ENCODE measurements at regions not wholly inside any gene's neighbourhood (a gene's known extent, or its start where the extent isn't known, plus 50 kb on each side); places are given as distances from the start of the nearest gene placed in this dataset.

DNA sequence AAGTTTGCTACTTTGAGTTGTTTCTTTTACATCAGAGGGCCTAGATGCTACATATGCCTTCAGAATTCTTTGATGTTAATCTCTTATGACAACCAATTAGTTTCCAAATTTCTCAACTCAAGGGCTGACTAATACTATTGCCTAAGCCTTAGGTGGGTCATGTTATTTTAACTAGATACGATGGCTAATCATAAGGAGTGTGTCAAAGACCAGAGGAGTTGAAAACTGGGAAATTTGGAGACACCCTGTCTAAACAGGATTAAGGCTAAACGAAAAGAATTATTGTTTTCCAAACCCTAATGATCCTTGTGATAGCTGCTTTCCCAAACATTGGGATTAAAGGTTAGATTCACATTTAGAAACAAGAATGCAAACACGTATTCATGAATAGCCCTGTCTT is 228.5 kb downstream of the PCDH7 start:
- Histone ChIP-seq H3K4me3 (ENCODE audit: low read depth, low read length) (no peak overlapping the region), H3K27me3 (ENCODE audit: control insufficient read depth, insufficient read depth, low read length) (no peaks in the 10 kb centered on the region), H3K9ac (ENCODE audit: low read depth, low read length) (no peak overlapping the region), H3K36me3 (ENCODE audit: control insufficient read depth, insufficient read depth, low read length) (no peaks in the 10 kb centered on the region), H3K4me1 (ENCODE audit: control insufficient read depth, insufficient read depth, low read length) (no peaks in the 10 kb centered on the region), H3K9me3 (ENCODE audit: control insufficient read depth, insufficient read depth, low read length) (no peaks in the 10 kb centered on the region)

DNA sequence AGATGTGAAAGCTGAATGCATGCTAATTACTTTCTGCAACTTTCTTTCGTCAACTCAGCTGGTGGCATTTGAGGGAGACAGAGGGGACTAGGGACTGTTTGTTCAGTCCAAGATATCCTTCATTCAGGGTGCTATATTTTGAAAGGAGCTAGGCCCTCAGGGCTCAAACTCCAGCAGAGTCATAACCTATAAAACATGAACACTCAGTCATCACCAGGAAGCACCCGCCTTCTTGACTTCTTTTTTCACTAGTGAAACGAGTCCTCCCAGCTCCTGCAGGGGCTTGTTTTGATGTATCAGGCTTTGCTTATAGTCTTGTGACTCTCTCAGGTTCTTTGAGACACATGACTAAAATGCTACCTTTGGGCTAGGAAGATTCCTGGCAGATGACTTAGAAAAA is 230.6 kb downstream of the PCDH7 start:
- no peaks in the 10 kb centered on the region for H3K27me3 ChIP-seq (ENCODE audit: control insufficient read depth, insufficient read depth, low read length)
- no peak overlapping the region for H3K4me3 ChIP-seq (ENCODE audit: low read depth, low read length)
- no peaks in the 10 kb centered on the region for H3K4me1 ChIP-seq (ENCODE audit: control insufficient read depth, insufficient read depth, low read length)
- H3K9me3 ChIP-seq (ENCODE audit: control insufficient read depth, insufficient read depth, low read length): no peaks in the 10 kb centered on the region
- H3K9ac ChIP-seq (ENCODE audit: low read depth, low read length): no peak overlapping the region
- no peaks in the 10 kb centered on the region for H3K36me3 ChIP-seq (ENCODE audit: control insufficient read depth, insufficient read depth, low read length)

- H3K9ac ChIP-seq (ENCODE audit: low read depth, low read length): no peak overlapping the region
- no peaks in the 10 kb centered on the region for H3K4me1 ChIP-seq (ENCODE audit: control insufficient read depth, insufficient read depth, low read length)
These were observed 232.5 kb downstream of the PCDH7 start for GRCh38 chr4:30952526-30953219.

GRCh38 chr4:30953799-30954198 is 233.6 kb downstream of the PCDH7 start:
- Histone ChIP-seq H3K4me1 (ENCODE audit: control insufficient read depth, insufficient read depth, low read length) (no peaks in the 10 kb centered on the region), H3K9me3 (ENCODE audit: control insufficient read depth, insufficient read depth, low read length) (no peaks in the 10 kb centered on the region), H3K36me3 (ENCODE audit: control insufficient read depth, insufficient read depth, low read length) (no peaks in the 10 kb centered on the region)

More at GRCh38 chr4:30952526-30953219, 232.5 kb downstream of the PCDH7 start:
- no peak overlapping the region for H3K4me3 ChIP-seq (ENCODE audit: low read depth, low read length)
- H3K9me3 ChIP-seq (ENCODE audit: control insufficient read depth, insufficient read depth, low read length): no peaks in the 10 kb centered on the region
- no peaks in the 10 kb centered on the region for H3K36me3 ChIP-seq (ENCODE audit: control insufficient read depth, insufficient read depth, low read length)
- H3K27me3 ChIP-seq (ENCODE audit: control insufficient read depth, insufficient read depth, low read length): no peaks in the 10 kb centered on the region

GRCh38 chr4:30956916-30957315 is 236.7 kb downstream of the PCDH7 start:
- Histone ChIP-seq H3K9ac (ENCODE audit: low read depth, low read length) (no peak overlapping the region), H3K4me3 (ENCODE audit: low read depth, low read length) (no peak overlapping the region), H3K36me3 (ENCODE audit: control insufficient read depth, insufficient read depth, low read length) (no peaks in the 10 kb centered on the region), H3K9me3 (ENCODE audit: control insufficient read depth, insufficient read depth, low read length) (no peaks in the 10 kb centered on the region), H3K27me3 (ENCODE audit: control insufficient read depth, insufficient read depth, low read length) (no peaks in the 10 kb centered on the region), H3K4me1 (ENCODE audit: control insufficient read depth, insufficient read depth, low read length) (no peaks in the 10 kb centered on the region)

More at GRCh38 chr4:30953799-30954198, 233.6 kb downstream of the PCDH7 start:
- H3K27me3 ChIP-seq (ENCODE audit: control insufficient read depth, insufficient read depth, low read length): no peaks in the 10 kb centered on the region
- H3K4me3 ChIP-seq (ENCODE audit: low read depth, low read length): no peak overlapping the region
- H3K9ac ChIP-seq (ENCODE audit: low read depth, low read length): no peak overlapping the region

GRCh38 chr4:30957706-30958105 is 237.5 kb downstream of the PCDH7 start:
- Histone ChIP-seq H3K4me3 (ENCODE audit: low read depth, low read length) (no peak overlapping the region), H3K4me1 (ENCODE audit: control insufficient read depth, insufficient read depth, low read length) (no peaks in the 10 kb centered on the region), H3K27me3 (ENCODE audit: control insufficient read depth, insufficient read depth, low read length) (no peaks in the 10 kb centered on the region), H3K9ac (ENCODE audit: low read depth, low read length) (no peak overlapping the region), H3K36me3 (ENCODE audit: control insufficient read depth, insufficient read depth, low read length) (no peaks in the 10 kb centered on the region), H3K9me3 (ENCODE audit: control insufficient read depth, insufficient read depth, low read length) (no peaks in the 10 kb centered on the region)

DNA sequence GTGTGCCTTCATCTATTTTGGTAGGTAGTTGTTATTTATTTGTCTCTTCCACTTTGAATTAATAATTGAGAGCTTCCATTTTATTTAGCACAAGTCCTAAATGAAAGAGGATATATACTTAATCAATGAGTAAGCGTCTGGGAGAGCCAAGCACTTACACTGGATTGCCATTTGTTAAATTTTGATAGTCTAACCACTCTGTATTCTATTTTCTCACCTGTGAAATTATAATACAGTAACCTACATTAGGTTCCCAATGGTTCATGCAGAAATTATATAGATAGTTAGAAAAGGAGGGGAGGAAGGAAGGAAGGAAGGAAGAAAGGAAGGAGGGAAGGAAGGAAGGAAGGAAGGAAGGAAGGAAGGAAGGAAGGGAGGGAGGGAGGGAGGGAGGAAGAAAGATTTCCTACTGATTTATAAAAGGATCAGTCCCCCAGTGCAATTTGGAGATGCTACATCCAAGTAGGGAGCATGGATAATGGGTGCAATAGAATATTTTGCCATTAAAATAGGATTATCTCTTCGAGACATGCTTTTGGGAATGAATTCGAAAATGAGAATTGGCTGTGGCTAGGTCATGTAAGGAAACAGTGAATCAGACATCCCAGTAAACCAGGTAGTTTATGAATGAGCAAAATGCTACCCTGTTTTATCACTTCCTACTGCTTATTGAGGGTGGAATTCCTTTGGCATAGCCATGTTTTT is 239.8 kb downstream of the PCDH7 start:
- Histone ChIP-seq H3K9me3 (ENCODE audit: control insufficient read depth, insufficient read depth, low read length) (no peaks in the 10 kb centered on the region), H3K36me3 (ENCODE audit: control insufficient read depth, insufficient read depth, low read length) (no peaks in the 10 kb centered on the region), H3K9ac (ENCODE audit: low read depth, low read length) (no peak overlapping the region), H3K27me3 (ENCODE audit: control insufficient read depth, insufficient read depth, low read length) (no peaks in the 10 kb centered on the region), H3K4me1 (ENCODE audit: control insufficient read depth, insufficient read depth, low read length) (no peaks in the 10 kb centered on the region), H3K4me3 (ENCODE audit: low read depth, low read length) (no peak overlapping the region)

- Histone ChIP-seq H3K9ac (ENCODE audit: low read depth, low read length) (no peak overlapping the region), H3K4me1 (ENCODE audit: control insufficient read depth, insufficient read depth, low read length) (no peaks in the 10 kb centered on the region), H3K9me3 (ENCODE audit: control insufficient read depth, insufficient read depth, low read length) (no peaks in the 10 kb centered on the region), H3K4me3 (ENCODE audit: low read depth, low read length) (no peak overlapping the region), H3K36me3 (ENCODE audit: control insufficient read depth, insufficient read depth, low read length) (no peaks in the 10 kb centered on the region), H3K27me3 (ENCODE audit: control insufficient read depth, insufficient read depth, low read length) (no peaks in the 10 kb centered on the region)
These were observed 242.8 kb downstream of the PCDH7 start for GRCh38 chr4:30962939-30963338.

GRCh38 chr4:30968926-30969325 is 248.8 kb downstream of the PCDH7 start:
- Histone ChIP-seq H3K36me3 (ENCODE audit: control insufficient read depth, insufficient read depth, low read length) (no peaks in the 10 kb centered on the region), H3K9me3 (ENCODE audit: control insufficient read depth, insufficient read depth, low read length) (no peaks in the 10 kb centered on the region), H3K9ac (ENCODE audit: low read depth, low read length) (no peak overlapping the region), H3K4me3 (ENCODE audit: low read depth, low read length) (no peak overlapping the region), H3K4me1 (ENCODE audit: control insufficient read depth, insufficient read depth, low read length) (no peaks in the 10 kb centered on the region), H3K27me3 (ENCODE audit: control insufficient read depth, insufficient read depth, low read length) (no peaks in the 10 kb centered on the region)

DNA sequence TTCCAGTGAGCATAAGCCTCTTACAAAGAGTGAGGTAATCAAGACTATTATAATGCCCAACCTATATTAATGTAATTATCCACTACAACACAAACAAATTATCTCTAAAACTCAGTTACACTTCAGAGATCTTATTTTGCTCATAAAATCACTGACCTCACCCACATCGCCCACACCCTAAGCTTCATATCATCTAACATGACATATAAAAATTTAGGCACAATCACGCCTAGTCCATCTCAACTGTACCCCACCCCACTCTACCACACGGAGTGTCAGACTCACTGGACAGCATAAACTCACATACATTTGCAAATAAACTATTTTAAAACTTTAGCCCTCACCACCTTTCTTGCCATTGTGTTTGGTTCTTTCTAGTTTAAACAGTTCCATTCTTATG is 252.4 kb downstream of the PCDH7 start:
- Histone ChIP-seq H3K9ac (ENCODE audit: low read depth, low read length) (no peak overlapping the region), H3K36me3 (ENCODE audit: control insufficient read depth, insufficient read depth, low read length) (no peaks in the 10 kb centered on the region), H3K9me3 (ENCODE audit: control insufficient read depth, insufficient read depth, low read length) (no peaks in the 10 kb centered on the region), H3K4me1 (ENCODE audit: control insufficient read depth, insufficient read depth, low read length) (peaks cover 6% of the 10 kb centered on the region), H3K27me3 (ENCODE audit: control insufficient read depth, insufficient read depth, low read length) (no peaks in the 10 kb centered on the region), H3K4me3 (ENCODE audit: low read depth, low read length) (no peak overlapping the region)

DNA sequence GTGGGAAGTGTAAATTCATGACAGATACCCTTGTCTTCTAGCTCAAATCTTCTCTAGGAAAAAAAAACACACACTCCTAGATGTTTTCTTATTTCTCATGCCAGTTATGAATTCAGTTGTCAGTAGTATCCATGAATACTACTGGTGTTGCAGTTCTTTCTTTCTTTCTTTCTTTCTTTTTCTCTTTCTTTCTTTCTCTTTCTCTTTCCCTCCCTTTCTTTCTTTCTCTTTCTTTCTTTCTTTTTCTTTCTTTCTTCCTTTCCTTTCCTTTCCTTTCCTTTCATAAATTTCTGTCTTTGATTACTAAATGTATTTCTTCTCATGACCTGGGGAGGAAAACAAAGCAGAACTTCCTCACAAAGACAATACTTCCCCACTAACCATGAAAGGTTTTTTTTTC is 253.8 kb downstream of the PCDH7 start:
- no peaks in the 10 kb centered on the region for H3K36me3 ChIP-seq (ENCODE audit: control insufficient read depth, insufficient read depth, low read length)
- H3K9ac ChIP-seq (ENCODE audit: low read depth, low read length): no peak overlapping the region
- no peaks in the 10 kb centered on the region for H3K27me3 ChIP-seq (ENCODE audit: control insufficient read depth, insufficient read depth, low read length)
- peaks cover 6% of the 10 kb centered on the region for H3K4me1 ChIP-seq (ENCODE audit: control insufficient read depth, insufficient read depth, low read length)
- H3K9me3 ChIP-seq (ENCODE audit: control insufficient read depth, insufficient read depth, low read length): no peaks in the 10 kb centered on the region
- no peak overlapping the region for H3K4me3 ChIP-seq (ENCODE audit: low read depth, low read length)

DNA sequence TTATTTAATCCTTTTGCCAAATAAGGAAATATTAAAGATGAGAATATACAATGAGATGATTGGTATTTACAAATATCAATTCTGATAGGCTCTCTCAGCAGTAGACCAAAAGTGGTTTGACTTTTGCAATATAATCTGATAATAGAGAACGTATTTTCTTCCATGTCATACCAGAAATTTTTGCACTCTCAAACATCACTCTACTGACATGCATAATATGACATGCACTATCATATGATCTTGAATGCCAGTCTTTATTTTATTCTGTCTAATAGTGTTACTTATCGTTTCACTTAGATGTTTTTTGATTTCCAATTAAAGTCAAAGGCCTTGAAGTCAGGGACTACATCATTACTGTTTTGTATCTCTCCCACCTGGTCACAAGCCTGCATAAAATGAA is 259.2 kb downstream of the PCDH7 start:
- Histone ChIP-seq H3K9ac (ENCODE audit: low read depth, low read length) (no peak overlapping the region), H3K9me3 (ENCODE audit: control insufficient read depth, insufficient read depth, low read length) (no peaks in the 10 kb centered on the region), H3K4me3 (ENCODE audit: low read depth, low read length) (no peak overlapping the region)

More for the DNA sequence above, 259.2 kb downstream of the PCDH7 start:
- Histone ChIP-seq H3K36me3 (ENCODE audit: control insufficient read depth, insufficient read depth, low read length) (no peaks in the 10 kb centered on the region), H3K4me1 (ENCODE audit: control insufficient read depth, insufficient read depth, low read length) (peaks cover 4% of the 10 kb centered on the region), H3K27me3 (ENCODE audit: control insufficient read depth, insufficient read depth, low read length) (no peaks in the 10 kb centered on the region)
